Gastrocnemius medialis (tissue), 4 donors: ENCODE measurements at regions not wholly inside any gene's neighbourhood (a gene's known extent, or its start where the extent isn't known, plus 50 kb on each side); places are given as distances from the start of the nearest gene placed in this dataset.

Experiments used
- ATAC-seq, 2 donors: fragments of 150-250 bp; one replicate each; pipeline ENCODE4 v1.9.1; 2016
- DNase-seq, 2 donors: peaks; one replicate each; pipeline ENCODE4 v3.0.0-alpha.2; 2019
- H3K27ac ChIP-seq, 4 donors: fragments of 200-600 bp; sonication (generic); 1 replicate in 1 of 4; 2 replicates in 3 of 4; pipeline ENCODE4 v1.5.1; 2016 to 2018; ENCODE audit warnings: mild to moderate bottlenecking in 2 of 4, moderate library complexity in 1 of 4
- H3K27me3 ChIP-seq, 3 donors: fragments of 200-600 bp; sonication (generic) in 2 of 3; 1 replicate in 1 of 3; 2 replicates in 2 of 3; pipeline versions ENCODE4 v1.5.1 to v1.6.0; 2016 to 2019; ENCODE audit warnings: mild to moderate bottlenecking in 1 of 3, moderate library complexity in 1 of 3
- H3K36me3 ChIP-seq, 2 donors: fragments of 200-600 bp; sonication (generic) in 1 of 2; one replicate each; pipeline ENCODE4 v1.5.1; 2017 to 2018
- H3K4me1 ChIP-seq, 2 donors: fragments of 200-600 bp; sonication (generic) in 1 of 2; one replicate each; pipeline ENCODE4 v1.5.1; 2016 to 2017; ENCODE audit warnings: mild to moderate bottlenecking in 2 of 2
- H3K4me3 ChIP-seq, 4 donors: fragments of 200-600 bp; sonication (generic) in 3 of 4; 1 replicate in 1 of 4; 2 replicates in 3 of 4; pipeline ENCODE4 v1.5.1; 2016 to 2019; ENCODE audit warnings: mild to moderate bottlenecking in 2 of 4
- H3K9me3 ChIP-seq, 3 donors: fragments of 200-600 bp; sonication (generic) in 2 of 3; 1 replicate in 1 of 3; 2 replicates in 2 of 3; pipeline ENCODE4 v1.5.1; 2016 to 2019
- POLR2A ChIP-seq, 2 donors: fragments of 450-650 bp; IDR thresholded peaks; one replicate each; pipeline ENCODE4 v1.6.1; 2017; ENCODE audit warnings: antibody characterized with exemption in 2 of 2, mild to moderate bottlenecking in 2 of 2, moderate library complexity in 2 of 2
- in situ Hi-C, 4 donors: fragments of 200-750 bp; cut with MboI; loops; one replicate each; pipeline versions ENCODE4 v1.15.0 to v1.8.0; 2017; ENCODE audit warnings: low sequenced_read_pairs in 4 of 4
- intact Hi-C: fragments of 100-400 bp; cut with DNase I; formaldehyde crosslinking; loops from one replicate; pipeline ENCODE4 v1.15.1; 2023; ENCODE audit warnings: low total_unique reads
- TF ChIP-seq, protein P1 (sequence below), 5 experiments: fragments of 450-650 bp in 3 of 5; fragments of 200-600 bp in 2 of 5; sonication (generic) in 2 of 5; IDR thresholded peaks in 4 of 5; conservative IDR thresholded peaks in 1 of 5; 1 replicate in 4 of 5; 2 replicates in 1 of 5; pipeline ENCODE4 v1.5.1; 2016 to 2019; ENCODE audit warnings: antibody characterized with exemption in 5 of 5, mild to moderate bottlenecking in 3 of 5, moderate library complexity in 3 of 5

DNA sequence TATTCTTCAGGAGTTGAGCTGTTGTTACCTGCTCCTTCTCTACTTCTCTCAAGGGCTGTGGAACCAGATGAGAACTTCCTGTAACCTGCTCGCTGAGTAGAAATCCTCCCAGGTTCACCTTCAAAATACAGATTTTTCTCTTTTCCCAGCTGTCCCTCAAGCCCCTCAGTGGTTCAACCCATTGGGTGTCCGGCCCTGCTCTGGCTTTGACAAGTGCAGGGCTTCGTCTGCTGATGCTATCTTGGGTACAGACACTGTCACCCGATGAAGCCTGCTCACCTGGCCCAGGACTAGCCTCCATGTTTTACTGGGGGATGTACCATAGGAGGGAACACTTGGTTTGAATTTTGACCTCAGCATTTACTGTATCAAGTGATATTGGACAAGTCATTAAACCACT, 490.4 kb downstream of the IRX1 start:
- H3K27ac ChIP-seq: no peak overlapping the region
- H3K4me3 ChIP-seq: no peak overlapping the region
- TF ChIP-seq POLR2A (IDR thresholded peaks at IDR 0.05): no peak
- TF ChIP-seq, protein P1, sequence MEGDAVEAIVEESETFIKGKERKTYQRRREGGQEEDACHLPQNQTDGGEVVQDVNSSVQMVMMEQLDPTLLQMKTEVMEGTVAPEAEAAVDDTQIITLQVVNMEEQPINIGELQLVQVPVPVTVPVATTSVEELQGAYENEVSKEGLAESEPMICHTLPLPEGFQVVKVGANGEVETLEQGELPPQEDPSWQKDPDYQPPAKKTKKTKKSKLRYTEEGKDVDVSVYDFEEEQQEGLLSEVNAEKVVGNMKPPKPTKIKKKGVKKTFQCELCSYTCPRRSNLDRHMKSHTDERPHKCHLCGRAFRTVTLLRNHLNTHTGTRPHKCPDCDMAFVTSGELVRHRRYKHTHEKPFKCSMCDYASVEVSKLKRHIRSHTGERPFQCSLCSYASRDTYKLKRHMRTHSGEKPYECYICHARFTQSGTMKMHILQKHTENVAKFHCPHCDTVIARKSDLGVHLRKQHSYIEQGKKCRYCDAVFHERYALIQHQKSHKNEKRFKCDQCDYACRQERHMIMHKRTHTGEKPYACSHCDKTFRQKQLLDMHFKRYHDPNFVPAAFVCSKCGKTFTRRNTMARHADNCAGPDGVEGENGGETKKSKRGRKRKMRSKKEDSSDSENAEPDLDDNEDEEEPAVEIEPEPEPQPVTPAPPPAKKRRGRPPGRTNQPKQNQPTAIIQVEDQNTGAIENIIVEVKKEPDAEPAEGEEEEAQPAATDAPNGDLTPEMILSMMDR (IDR thresholded peaks at IDR 0.05 in 4 of 5, conservative IDR thresholded peaks at IDR 0.05 in 1 of 5): no peak
- no peaks in the 10 kb centered on the region for H3K36me3 ChIP-seq
- DNase-seq (no peak), ATAC-seq (no peak)
- no peaks in the 10 kb centered on the region for H3K27me3 ChIP-seq
- in situ Hi-C loops: no loop called here
- H3K4me1 ChIP-seq: no peaks in the 10 kb centered on the region
- intact Hi-C loops: no loop called here
- H3K9me3 ChIP-seq: no peaks in the 10 kb centered on the region

DNA sequence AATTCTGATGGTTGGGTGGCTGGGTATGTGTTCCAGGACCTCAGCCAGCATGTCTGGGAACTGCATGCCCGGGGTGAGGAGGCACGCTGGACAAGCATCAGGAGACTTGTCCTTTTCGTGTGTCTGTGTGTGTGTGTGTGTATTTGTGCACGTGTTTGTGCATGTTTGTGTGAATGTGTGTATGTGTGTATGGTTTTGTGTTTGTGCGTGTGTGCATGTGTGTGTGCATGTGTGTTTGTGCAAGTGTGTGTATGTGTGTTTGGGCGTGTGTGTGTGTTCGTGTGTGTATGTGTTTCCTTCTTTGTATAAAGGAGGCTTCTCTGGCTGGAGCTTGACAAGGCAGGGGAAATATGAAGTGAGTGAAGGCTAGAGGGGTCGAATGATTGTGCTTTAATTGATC, 491.5 kb downstream of the IRX1 start:
- intact Hi-C loops: no loop called here
- in situ Hi-C loops: no loop called here
- H3K4me3 ChIP-seq: no peak overlapping the region
- TF ChIP-seq POLR2A (IDR thresholded peaks at IDR 0.05): no peak
- TF ChIP-seq, protein P1 (IDR thresholded peaks at IDR 0.05 in 4 of 5, conservative IDR thresholded peaks at IDR 0.05 in 1 of 5): no peak
- H3K36me3 ChIP-seq: no peaks in the 10 kb centered on the region
- ATAC-seq: no peak
- no peak overlapping the region for H3K27ac ChIP-seq
- no peak for DNase-seq
- no peaks in the 10 kb centered on the region for H3K9me3 ChIP-seq
- H3K4me1 ChIP-seq: no peaks in the 10 kb centered on the region
- no peaks in the 10 kb centered on the region for H3K27me3 ChIP-seq

DNA sequence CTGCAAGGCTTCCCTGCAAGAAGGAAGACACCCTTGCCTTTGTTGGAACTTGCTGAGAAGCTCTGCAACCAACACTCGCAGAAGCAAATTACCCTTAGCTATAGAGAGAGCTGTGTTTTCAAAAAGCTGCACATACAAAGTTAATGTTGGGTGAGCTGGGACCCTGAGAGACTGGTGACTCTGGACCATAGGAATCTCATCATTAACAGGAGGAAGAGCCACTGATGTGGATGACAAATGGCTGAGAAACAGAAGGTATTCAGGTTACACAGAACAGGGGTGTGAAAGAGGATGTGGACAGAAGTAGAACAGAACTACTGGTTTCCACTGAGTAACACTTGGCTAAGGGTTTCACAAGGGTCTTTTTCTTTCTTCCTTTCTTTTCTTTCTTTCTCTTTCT, 493.5 kb downstream of the IRX1 start:
- in situ Hi-C loops: no loop called here
- no peaks in the 10 kb centered on the region for H3K4me1 ChIP-seq

DNA sequence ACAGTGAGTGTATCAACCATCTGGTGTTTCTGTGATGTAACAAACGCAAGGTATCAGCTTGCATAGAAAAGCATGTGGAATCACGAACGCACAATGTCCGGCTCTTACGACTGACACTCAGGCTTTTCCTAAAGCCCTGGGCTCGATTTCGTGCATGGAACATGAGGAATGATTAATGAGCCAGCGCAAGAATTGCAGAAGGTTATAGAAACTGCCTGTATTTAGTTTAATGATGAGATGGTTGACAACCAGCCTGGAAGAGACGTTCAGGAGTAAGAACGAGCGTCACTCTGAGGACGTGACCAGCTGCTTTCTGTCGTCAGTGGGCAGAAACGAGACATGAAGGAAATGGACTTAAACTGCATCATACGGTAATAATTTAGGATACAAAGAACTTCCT, 497.6 kb downstream of the IRX1 start:
- H3K27me3 ChIP-seq: no peaks in the 10 kb centered on the region
- no peaks in the 10 kb centered on the region for H3K4me1 ChIP-seq
- H3K27ac ChIP-seq: no peak overlapping the region
- in situ Hi-C loops (no loop called here), intact Hi-C loops (no loop called here)
- H3K4me3 ChIP-seq: no peak overlapping the region
- TF ChIP-seq POLR2A (IDR thresholded peaks at IDR 0.05): no peak
- TF ChIP-seq, protein P1 (IDR thresholded peaks at IDR 0.05 in 4 of 5, conservative IDR thresholded peaks at IDR 0.05 in 1 of 5): no peak
- DNase-seq (no peak), ATAC-seq (no peak)
- no peaks in the 10 kb centered on the region for H3K9me3 ChIP-seq
- H3K36me3 ChIP-seq: no peaks in the 10 kb centered on the region

More for the DNA sequence above, 493.5 kb downstream of the IRX1 start:
- Histone ChIP-seq H3K27ac (no peak overlapping the region), H3K36me3 (no peaks in the 10 kb centered on the region), H3K4me3 (no peak overlapping the region), H3K27me3 (no peaks in the 10 kb centered on the region), H3K9me3 (no peaks in the 10 kb centered on the region)
- no peak for ATAC-seq
- intact Hi-C loops: no loop called here
- DNase-seq: no peak
- no peak for TF ChIP-seq POLR2A (IDR thresholded peaks at IDR 0.05)
- TF ChIP-seq, protein P1 (IDR thresholded peaks at IDR 0.05 in 4 of 5, conservative IDR thresholded peaks at IDR 0.05 in 1 of 5): no peak

DNA sequence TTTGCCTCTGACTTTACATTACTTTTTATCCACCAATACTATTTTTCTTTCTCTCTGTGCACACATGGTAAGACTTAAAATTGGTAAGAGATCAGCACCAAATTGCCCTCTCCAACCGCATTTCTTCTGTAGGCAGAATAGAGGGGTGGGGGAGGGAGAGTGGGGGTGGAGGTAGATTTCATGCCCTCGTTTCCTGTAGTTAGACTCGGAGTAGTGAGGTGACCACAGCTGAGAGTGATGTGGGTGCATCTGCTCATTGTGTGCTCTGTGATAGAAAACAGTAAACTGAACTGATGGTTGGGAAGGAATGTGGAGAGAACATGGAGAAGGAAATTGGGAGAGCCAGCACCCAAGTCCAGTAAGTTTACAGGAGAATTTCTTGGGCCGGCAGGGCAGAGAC, 498.3 kb downstream of the IRX1 start:
- no peaks in the 10 kb centered on the region for H3K36me3 ChIP-seq
- intact Hi-C loops: no loop called here
- TF ChIP-seq POLR2A (IDR thresholded peaks at IDR 0.05): no peak
- TF ChIP-seq, protein P1 (IDR thresholded peaks at IDR 0.05 in 4 of 5, conservative IDR thresholded peaks at IDR 0.05 in 1 of 5): no peak
- H3K27me3 ChIP-seq: no peaks in the 10 kb centered on the region
- ATAC-seq (no peak), DNase-seq (no peak)
- no peak overlapping the region for H3K27ac ChIP-seq
- no peaks in the 10 kb centered on the region for H3K9me3 ChIP-seq
- H3K4me1 ChIP-seq: no peaks in the 10 kb centered on the region
- no peak overlapping the region for H3K4me3 ChIP-seq
- in situ Hi-C loops: no loop called here
